Trophoblast cell (in vitro differentiated cells and primary cell): ENCODE measurements at regions not wholly inside any gene's neighbourhood (a gene's known extent, or its start where the extent isn't known, plus 50 kb on each side); places are given as distances from the start of the nearest gene placed in this dataset.
A peak's percentile ranks its signal among the peaks of the same experiment; 100 is the strongest.

ENCODE experiments used
- DNase-seq, 2 donors: peaks; one replicate each; pipeline ENCODE4 v3.0.0-alpha.2; 2016
- H2AFZ ChIP-seq: 2 replicates; pipeline ENCODE4 v1.6.1; 2013; ENCODE audit warnings: low read length, moderate library complexity, mild to moderate bottlenecking; ENCODE audit not compliant: insufficient read depth, poor library complexity
- H2AK5ac ChIP-seq: 2 replicates; pipeline ENCODE4 v1.6.1; 2013; ENCODE audit warnings: mild to moderate bottlenecking, low read length
- H2BK120ac ChIP-seq: 2 replicates; pipeline ENCODE4 v1.6.1; 2013; ENCODE audit warnings: low read length, mild to moderate bottlenecking, moderate library complexity; ENCODE audit not compliant: insufficient read depth, poor library complexity
- H2BK12ac ChIP-seq: 2 replicates; pipeline ENCODE4 v1.6.1; 2013; ENCODE audit warnings: mild to moderate bottlenecking, low read length, moderate library complexity
- H2BK5ac ChIP-seq: 2 replicates; pipeline ENCODE4 v1.6.1; 2013; ENCODE audit warnings: low read length, low read depth, moderate library complexity, mild to moderate bottlenecking; ENCODE audit not compliant: poor library complexity
- H3K14ac ChIP-seq: 2 replicates; pipeline ENCODE4 v1.6.1; 2013; ENCODE audit warnings: mild to moderate bottlenecking, low read length
- H3K18ac ChIP-seq: 2 replicates; pipeline ENCODE4 v1.6.1; 2013; ENCODE audit warnings: mild to moderate bottlenecking, low read length
- H3K23ac ChIP-seq: 2 replicates; pipeline ENCODE4 v1.6.1; 2013; ENCODE audit warnings: low read length
- H3K27ac ChIP-seq: 2 replicates; pipeline ENCODE4 v1.5.1; 2013; ENCODE audit warnings: low read depth, mild to moderate bottlenecking, inconsistent platforms, low read length, moderate library complexity
- H3K27me3 ChIP-seq: 2 replicates; pipeline ENCODE4 v1.6.1; 2013; ENCODE audit warnings: inconsistent platforms, mild to moderate bottlenecking, low read length, moderate library complexity; ENCODE audit not compliant: insufficient read depth
- H3K36me3 ChIP-seq, 2 experiments: 1 replicate in 1 of 2; 2 replicates in 1 of 2; pipeline ENCODE4 v1.6.1; 2013; ENCODE audit warnings: low read length in 2 of 2, mild to moderate bottlenecking in 2 of 2, moderate library complexity in 1 of 2; ENCODE audit not compliant: insufficient read depth in 2 of 2, control insufficient read depth in 1 of 2
- H3K4ac ChIP-seq: 2 replicates; pipeline ENCODE4 v1.6.1; 2013; ENCODE audit warnings: low read depth, mild to moderate bottlenecking, low read length, moderate library complexity
- H3K4me1 ChIP-seq, 2 experiments: 1 replicate in 1 of 2; 2 replicates in 1 of 2; pipeline ENCODE4 v1.6.1; 2013; ENCODE audit warnings: low read length in 2 of 2, mild to moderate bottlenecking in 2 of 2, moderate library complexity in 1 of 2; ENCODE audit not compliant: insufficient read depth in 2 of 2, control insufficient read depth in 1 of 2
- H3K4me2 ChIP-seq: 2 replicates; pipeline ENCODE4 v1.6.1; 2013; ENCODE audit warnings: inconsistent platforms, mild to moderate bottlenecking, low read length, moderate library complexity
- H3K4me3 ChIP-seq: 2 replicates; pipeline ENCODE4 v1.5.1; 2013; ENCODE audit warnings: mild to moderate bottlenecking, low read depth, low read length, inconsistent platforms
- H3K79me1 ChIP-seq: one replicate; pipeline ENCODE4 v1.6.1; 2013; ENCODE audit warnings: low read length
- H3K79me2 ChIP-seq: 2 replicates; pipeline ENCODE4 v1.6.1; 2013; ENCODE audit warnings: low read length, mild to moderate bottlenecking; ENCODE audit not compliant: control insufficient read depth, insufficient read depth, poor library complexity
- H3K9ac ChIP-seq: 2 replicates; pipeline ENCODE4 v1.6.1; 2013; ENCODE audit warnings: mild to moderate bottlenecking, low read length
- H3K9me3 ChIP-seq: 2 replicates; pipeline ENCODE4 v1.6.1; 2013; ENCODE audit warnings: low read depth, mild to moderate bottlenecking, control low read depth, inconsistent platforms, low read length; ENCODE audit not compliant: insufficient read depth
- H4K12ac ChIP-seq: 2 replicates; pipeline ENCODE4 v1.6.1; 2013; ENCODE audit warnings: low read depth, mild to moderate bottlenecking, low read length, moderate library complexity
- H4K8ac ChIP-seq: 2 replicates; pipeline ENCODE4 v1.6.1; 2013; ENCODE audit warnings: low read depth, mild to moderate bottlenecking, low read length, moderate library complexity
- H4K91ac ChIP-seq: one replicate; pipeline ENCODE4 v1.6.1; 2013; ENCODE audit warnings: low read depth, mild to moderate bottlenecking, low read length, moderate library complexity
- WGBS: extraction: QIAGEN DNeasy Blood & Tissue Kit; methylation state at CpG from one replicate; pipeline ENCODE4 v1.1.7; 2013; ENCODE audit warnings: missing lambda C conversion rate; ENCODE audit not compliant: insufficient read length, insufficient coverage; ENCODE audit errors: extremely low coverage; 5-methylcytosine and 5-hydroxymethylcytosine counted together

GRCh38 chr20:40499391-40499790 is 189.6 kb downstream of the MAFB start:
- no peak overlapping the region for H3K9ac ChIP-seq
- DNase-seq: no peak
- H4K8ac ChIP-seq: no peak overlapping the region
- H3K36me3 ChIP-seq: no peaks in the 10 kb centered on the region
- no peak overlapping the region for H3K23ac ChIP-seq
- H3K27ac ChIP-seq: no peak overlapping the region
- no peaks in the 10 kb centered on the region for H3K79me1 ChIP-seq
- H2BK12ac ChIP-seq: no peak overlapping the region
- no peak overlapping the region for H3K4ac ChIP-seq
- no peak overlapping the region for H4K91ac ChIP-seq
- no peak overlapping the region for H3K14ac ChIP-seq
- H3K4me1 ChIP-seq: no peaks in the 10 kb centered on the region
- H2BK120ac ChIP-seq: no peak overlapping the region
- no peaks in the 10 kb centered on the region for H3K27me3 ChIP-seq
- no peak overlapping the region for H2BK5ac ChIP-seq
- H4K12ac ChIP-seq: no peak overlapping the region
- H3K4me3 ChIP-seq: no peak overlapping the region
- no peak overlapping the region for H3K4me2 ChIP-seq
- H3K18ac ChIP-seq: no peak overlapping the region
- H2AFZ ChIP-seq: no peak overlapping the region
- no peak overlapping the region for H2AK5ac ChIP-seq
- no peaks in the 10 kb centered on the region for H3K9me3 ChIP-seq
- no peaks in the 10 kb centered on the region for H3K79me2 ChIP-seq
- no CpG with 5 or more reads among the region's 2 CpGs for WGBS

DNA sequence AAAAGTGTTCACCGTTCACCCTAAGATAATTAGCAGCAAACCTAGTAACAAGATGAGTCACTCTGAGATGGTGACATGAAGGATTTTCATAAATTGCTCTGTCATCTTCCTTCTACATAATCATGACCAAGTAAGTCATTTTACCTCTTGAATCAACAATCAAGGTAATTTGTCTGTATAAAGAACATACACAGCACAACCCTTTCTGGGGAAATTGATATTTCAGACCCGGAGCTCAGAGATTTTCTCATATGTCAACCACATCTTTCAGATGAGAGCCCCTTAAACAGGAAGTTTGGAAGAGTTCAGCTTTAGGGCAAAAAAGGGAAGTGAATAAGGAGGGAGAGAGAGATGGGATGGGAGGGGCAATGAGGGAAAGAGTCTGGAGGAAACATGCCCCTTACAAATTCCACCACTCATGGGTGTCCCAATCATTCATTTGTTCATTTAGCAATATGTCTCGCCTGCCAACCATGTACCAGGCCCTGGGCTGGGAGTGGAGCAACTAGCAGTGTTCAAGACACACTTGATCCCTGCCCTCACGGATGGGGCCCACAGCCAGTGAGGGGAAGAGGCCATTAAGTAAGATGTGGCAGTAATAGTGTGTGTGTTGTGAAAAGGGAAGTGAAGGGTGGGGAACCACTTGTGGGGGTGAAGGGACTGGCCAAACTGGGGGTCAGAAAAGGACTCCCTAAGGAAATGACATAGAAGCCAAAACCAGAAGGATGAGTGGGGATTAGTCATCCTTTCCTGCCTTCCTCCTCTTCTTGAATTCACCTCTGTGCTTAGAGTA is 190.9 kb downstream of the MAFB start:
- H3K23ac ChIP-seq: no peak overlapping the region
- no peak overlapping the region for H3K18ac ChIP-seq
- H2BK120ac ChIP-seq: no peak overlapping the region
- H3K9ac ChIP-seq: no peak overlapping the region
- no peak overlapping the region for H4K12ac ChIP-seq
- H3K4me3 ChIP-seq: no peak overlapping the region
- H3K4me2 ChIP-seq: no peak overlapping the region
- H3K14ac ChIP-seq: no peak overlapping the region
- H3K4me1 ChIP-seq: no peaks in the 10 kb centered on the region
- H4K91ac ChIP-seq: no peak overlapping the region
- no peaks in the 10 kb centered on the region for H3K36me3 ChIP-seq
- no peak overlapping the region for H3K4ac ChIP-seq
- peak in 1 of 2 donors; percentile 30 for DNase-seq
- H2AK5ac ChIP-seq: no peak overlapping the region
- H4K8ac ChIP-seq: no peak overlapping the region
- H3K27me3 ChIP-seq: no peaks in the 10 kb centered on the region
- no peak overlapping the region for H2AFZ ChIP-seq
- H3K79me2 ChIP-seq: no peaks in the 10 kb centered on the region
- H3K9me3 ChIP-seq: peaks cover 2% of the 10 kb centered on the region
- no CpG with 5 or more reads among the region's 4 CpGs for WGBS
- H3K79me1 ChIP-seq: no peaks in the 10 kb centered on the region
- H2BK5ac ChIP-seq: no peak overlapping the region
- no peak overlapping the region for H2BK12ac ChIP-seq
- no peak overlapping the region for H3K27ac ChIP-seq

DNA sequence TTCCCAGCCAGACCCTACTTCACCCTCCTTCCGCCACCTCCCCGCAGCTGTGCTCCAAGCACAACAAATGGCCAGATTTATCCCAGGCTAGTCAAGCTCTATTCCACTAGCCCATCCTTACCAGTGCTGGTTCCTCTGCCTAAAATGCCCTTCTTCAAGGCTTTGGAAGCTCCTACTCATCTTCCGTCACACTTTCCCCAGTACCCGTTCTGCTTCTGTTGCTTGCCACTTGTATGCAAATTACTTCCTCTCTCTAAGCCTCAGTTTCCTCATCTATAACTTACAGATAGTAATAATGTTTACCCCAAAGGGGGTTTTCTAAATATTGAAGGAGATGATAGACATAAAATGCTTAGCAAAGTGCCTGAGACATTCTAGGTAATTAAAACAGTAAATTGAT is 193.1 kb downstream of the MAFB start:
- peaks cover 2% of the 10 kb centered on the region for H3K9me3 ChIP-seq
- no peak overlapping the region for H3K27ac ChIP-seq
- H3K79me1 ChIP-seq: no peaks in the 10 kb centered on the region
- no peak overlapping the region for H3K4ac ChIP-seq
- no peak overlapping the region for H3K18ac ChIP-seq
- WGBS: no CpG with 5 or more reads among the region's 4 CpGs
- H3K4me1 ChIP-seq: no peaks in the 10 kb centered on the region
- H3K4me3 ChIP-seq: no peak overlapping the region
- no peaks in the 10 kb centered on the region for H3K79me2 ChIP-seq
- no peak overlapping the region for H4K91ac ChIP-seq
- H3K4me2 ChIP-seq: no peak overlapping the region
- no peak overlapping the region for H2BK5ac ChIP-seq
- no peak overlapping the region for H4K12ac ChIP-seq
- H2AFZ ChIP-seq: no peak overlapping the region
- no peaks in the 10 kb centered on the region for H3K27me3 ChIP-seq
- no peak overlapping the region for H3K14ac ChIP-seq
- no peak for DNase-seq
- no peak overlapping the region for H3K9ac ChIP-seq
- H2BK120ac ChIP-seq: no peak overlapping the region
- no peaks in the 10 kb centered on the region for H3K36me3 ChIP-seq
- no peak overlapping the region for H3K23ac ChIP-seq
- H4K8ac ChIP-seq: no peak overlapping the region
- H2BK12ac ChIP-seq: no peak overlapping the region
- H2AK5ac ChIP-seq: no peak overlapping the region

- H3K4me3 ChIP-seq: no peak overlapping the region
- H2AFZ ChIP-seq: no peak overlapping the region
- H2BK120ac ChIP-seq: no peak overlapping the region
- H3K79me2 ChIP-seq: no peaks in the 10 kb centered on the region
- H2BK5ac ChIP-seq: no peak overlapping the region
- no peak overlapping the region for H4K8ac ChIP-seq
- H3K9me3 ChIP-seq: peaks cover 2% of the 10 kb centered on the region
- no peak overlapping the region for H3K18ac ChIP-seq
- no peaks in the 10 kb centered on the region for H3K27me3 ChIP-seq
- H2BK12ac ChIP-seq: no peak overlapping the region
- H3K79me1 ChIP-seq: no peaks in the 10 kb centered on the region
- H3K4me2 ChIP-seq: no peak overlapping the region
- H3K4me1 ChIP-seq: peaks cover 0 to 4% of the 10 kb centered on the region in 2 experiments
- no peak overlapping the region for H3K23ac ChIP-seq
- H3K4ac ChIP-seq: no peak overlapping the region
- no peak overlapping the region for H3K14ac ChIP-seq
- no peak overlapping the region for H4K12ac ChIP-seq
- no peak overlapping the region for H3K9ac ChIP-seq
- no peak overlapping the region for H4K91ac ChIP-seq
- no CpG with 5 or more reads among the region's 3 CpGs for WGBS
- no peaks in the 10 kb centered on the region for H3K36me3 ChIP-seq
- DNase-seq: peak; percentile 66 to 70
- H2AK5ac ChIP-seq: no peak overlapping the region
- H3K27ac ChIP-seq: no peak overlapping the region
Observed at GRCh38 chr20:40494248-40494647, 194.8 kb downstream of the MAFB start.
